ENCODE measurements at regions not wholly inside any gene's neighbourhood (a gene's known extent, or its start where the extent isn't known, plus 50 kb on each side); places are given as distances from the start of the nearest gene placed in this dataset.

GRCh38 chr1:170881268-170882265 is 53.8 kb upstream of the MROH9 start:
- TF ChIP-seq CTCF (conservative IDR thresholded peaks at IDR 0.05), result peak; percentile 63
- TF ChIP-seq EZH2 (IDR thresholded peaks at IDR 0.05; ENCODE audit: low read depth), result no peak
